ENCODE measurements at regions not wholly inside any gene's neighbourhood (a gene's known extent, or its start where the extent isn't known, plus 50 kb on each side); places are given as distances from the start of the nearest gene placed in this dataset.
"Not testable (repeated sequence)": the region's sequence is repeated elsewhere in the genome, so short reads cannot be mapped to it uniquely, and the experiment has no call there.

DNA sequence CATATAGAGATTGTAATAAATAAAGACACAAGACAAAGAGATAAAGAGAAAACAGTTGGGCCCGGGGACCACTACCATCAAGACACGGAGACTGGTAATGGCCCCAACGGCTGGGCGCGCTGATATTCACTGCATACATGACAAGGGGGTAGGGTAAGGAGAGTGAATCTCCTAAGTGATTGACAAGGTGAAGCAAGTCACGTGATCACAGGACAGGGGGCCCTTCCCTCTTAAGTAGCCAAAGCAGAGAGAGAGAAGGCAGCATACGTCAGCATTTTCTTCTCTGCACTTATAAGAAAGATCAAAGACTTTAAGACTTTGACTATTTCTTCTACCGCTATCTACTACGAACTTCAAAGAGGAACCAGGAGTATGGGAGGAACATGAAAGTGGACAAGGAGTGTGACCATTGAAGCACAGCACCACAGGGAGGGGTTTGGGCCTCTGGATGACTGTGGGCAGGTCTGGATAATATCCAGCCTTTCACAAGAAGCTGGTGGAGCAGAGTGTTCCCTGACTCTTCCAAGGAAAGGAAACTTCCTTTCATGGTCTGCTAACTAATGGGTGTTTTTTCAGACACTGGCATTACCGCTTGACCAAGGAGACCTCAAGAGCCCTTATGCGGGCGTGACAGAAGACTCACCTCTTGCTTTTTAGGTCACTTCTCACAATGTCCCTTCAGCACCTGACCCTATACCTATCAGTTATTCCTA lies 75.6 kb downstream of the MRPL39 start:
- not testable (repeated sequence) for DNase-seq

DNA sequence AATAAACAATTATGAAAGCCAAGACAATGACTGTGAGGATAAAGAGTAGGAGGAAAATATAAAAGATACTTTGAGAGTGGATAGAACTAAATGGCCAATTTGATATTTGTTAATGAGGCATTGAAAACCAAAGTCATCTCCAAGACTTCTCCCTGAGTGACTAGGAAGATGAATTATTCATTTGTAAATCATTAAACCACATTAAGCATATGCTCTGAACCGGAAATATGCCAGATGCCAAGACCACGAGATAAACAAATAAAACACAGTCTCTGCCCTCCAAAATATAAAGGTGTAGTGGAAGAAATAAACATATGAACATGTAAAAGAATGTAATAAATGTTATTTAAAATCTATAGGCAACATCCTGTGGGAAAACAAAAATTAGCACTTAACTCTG lies 78.8 kb downstream of the MRPL39 start:
- no peak for DNase-seq

DNA sequence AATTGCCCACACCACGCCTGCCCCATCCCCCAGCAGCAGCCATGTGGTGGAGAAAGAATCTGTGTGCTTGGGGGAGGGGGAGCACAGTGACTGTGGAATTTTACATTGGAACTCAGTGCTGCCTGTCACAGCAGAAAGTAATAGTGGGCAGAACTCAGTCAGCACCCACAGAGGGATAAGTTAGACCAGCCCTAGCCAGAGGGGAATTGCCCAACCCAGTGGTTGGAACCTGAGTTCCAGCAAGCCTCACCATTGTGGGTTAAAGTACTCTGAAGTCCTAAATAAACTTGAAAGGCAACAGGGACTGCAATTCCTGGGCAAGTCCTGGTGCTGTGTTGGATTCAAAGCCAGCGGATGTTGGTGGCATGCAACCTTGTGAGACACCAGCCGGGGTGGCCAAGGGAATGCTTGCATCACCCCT lies 88.8 kb downstream of the MRPL39 start:
- no peak for DNase-seq

DNA sequence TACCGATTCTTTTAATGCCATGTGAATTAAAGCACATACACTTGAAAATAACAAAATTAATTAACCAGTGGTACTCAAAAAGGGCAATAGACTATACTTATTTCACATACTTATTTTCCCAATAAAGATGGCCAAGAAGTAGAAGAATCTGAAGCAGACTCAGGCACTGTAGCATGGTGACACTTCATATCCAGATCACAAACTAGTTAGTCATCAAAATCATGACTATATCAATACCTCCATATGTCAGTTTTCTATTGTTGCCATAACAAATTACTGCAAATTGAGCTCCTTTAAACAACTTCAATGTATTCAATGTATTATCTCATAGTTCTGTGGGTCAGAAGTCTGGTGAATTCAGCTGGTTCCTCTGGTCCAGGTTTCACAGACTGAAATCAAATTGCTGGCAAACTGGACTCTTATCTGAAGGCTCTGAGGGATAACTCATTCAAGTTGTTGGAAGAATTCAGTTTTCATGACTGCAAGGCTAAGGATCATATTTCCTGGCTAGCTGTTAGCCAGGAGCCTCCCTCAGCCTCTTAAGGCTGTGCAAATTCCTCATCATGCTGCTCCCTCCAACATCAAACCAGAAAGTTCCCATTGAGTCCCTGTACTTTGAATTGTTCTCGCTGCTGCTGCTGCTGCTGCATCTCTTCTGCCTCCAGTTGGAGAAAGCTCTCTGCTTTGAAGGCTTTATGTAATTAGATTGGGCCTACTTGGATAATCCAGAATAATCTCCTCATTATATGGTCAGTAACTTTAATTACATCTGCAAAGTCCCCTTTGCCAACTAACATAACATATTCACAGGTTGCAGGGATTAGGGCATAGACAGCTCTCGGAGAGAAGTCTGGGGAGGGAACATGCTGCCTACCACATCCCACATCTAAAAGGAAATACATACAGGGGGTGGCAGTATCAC lies 91.5 kb downstream of the MRPL39 start:
- no peak for DNase-seq

DNA sequence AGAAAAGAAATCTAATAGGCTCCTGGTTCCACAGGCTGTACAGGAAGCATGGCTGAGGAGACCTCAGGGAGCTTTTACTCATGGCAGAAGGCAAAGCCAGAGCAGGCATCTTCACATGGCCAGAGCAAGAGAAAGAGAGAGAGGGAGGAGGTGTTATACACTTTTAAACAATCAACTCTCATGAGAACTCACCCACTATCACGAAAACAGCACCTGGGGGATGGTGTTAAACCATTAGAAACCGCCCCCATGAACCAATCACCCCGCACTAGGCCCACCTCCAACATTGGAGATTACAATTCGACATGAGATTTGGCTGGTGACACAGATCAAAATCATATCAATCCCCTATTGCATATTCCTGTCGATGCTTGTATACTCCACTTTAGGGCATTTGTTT lies 93.5 kb downstream of the MRPL39 start:
- no peak for DNase-seq

DNA sequence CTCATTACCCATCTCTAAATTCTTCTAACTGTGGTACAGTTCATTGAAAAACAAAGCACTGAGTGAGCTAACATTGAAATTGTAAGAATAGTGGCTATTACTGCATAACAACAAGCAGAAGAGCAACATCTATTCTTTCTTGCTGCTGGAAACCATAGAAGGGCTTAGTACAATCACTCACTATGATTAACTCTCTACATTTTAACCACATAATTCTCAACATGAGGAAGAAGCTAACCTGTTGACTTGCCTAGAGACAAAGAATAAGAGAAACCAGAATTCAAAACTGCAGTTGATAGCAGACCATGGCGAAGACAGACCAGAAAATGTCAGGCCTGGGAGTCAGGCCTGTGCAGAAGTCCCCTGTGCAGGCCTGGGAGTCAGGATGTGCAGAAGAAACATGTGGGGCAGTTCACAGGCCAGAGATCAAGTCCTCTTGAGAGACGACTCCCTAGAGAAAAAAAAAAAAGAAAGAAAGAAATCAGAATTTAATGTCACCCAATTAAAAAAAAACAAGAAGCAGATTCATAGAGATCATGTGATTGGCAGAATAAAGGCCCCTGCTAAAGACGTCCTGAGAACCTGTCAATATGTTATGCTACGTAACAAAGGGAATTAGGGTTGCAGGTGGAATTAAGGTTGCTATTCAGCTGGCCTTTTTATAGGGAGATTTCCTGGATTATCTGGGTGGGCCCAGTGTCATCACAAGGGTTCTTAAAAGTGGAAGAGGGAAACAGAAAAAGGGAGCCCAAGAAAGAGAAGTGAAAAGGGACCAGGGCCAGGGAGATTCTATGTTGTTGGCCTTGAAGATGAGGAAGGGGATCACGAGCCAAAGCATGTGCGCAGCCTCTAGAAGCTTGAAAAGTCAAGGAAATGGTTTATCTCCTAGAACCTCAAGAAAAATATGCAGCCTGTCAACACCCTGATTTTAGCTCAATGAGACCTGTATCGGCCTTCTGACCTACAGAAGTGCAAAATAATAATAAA lies 94.9 kb downstream of the MRPL39 start:
- DNase-seq: no peak

DNA sequence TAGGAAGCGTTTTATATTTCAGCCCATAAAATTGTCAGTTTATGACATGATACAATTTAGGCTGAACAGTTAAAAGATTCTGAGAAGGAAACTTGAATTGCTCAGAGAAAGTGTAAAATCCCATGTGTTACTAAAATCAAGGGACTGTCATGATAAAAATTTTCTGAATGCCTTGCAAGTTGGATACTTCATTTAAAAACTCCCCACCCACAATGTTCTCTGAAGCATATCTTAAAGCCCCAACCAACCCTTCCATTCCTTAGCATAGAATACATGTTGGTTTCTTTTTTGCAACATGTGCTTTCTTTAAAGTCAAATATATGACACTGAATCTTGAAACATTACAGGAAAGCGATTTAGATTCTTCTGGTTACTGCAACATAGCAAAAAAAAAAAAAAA lies 97.4 kb downstream of the MRPL39 start:
- no peak for DNase-seq

DNA sequence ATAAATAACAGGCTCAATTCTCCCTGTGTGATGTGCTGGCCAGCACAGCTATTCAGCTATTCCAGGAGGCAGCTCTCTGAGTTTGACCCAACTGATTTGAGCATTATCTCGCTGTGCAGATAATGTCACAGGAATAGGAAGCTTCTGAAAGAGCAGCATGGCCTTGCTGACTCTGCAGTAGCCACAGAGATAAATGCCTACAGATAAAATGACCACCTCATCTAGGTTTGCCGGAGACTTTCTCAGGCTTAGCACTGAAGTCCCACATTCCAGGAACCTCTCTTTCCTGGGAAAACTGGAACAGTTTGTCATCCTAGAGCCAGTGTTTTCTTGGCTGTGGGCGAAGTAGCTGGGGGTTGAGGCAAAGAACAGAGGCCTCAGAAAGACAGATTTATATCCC lies 98.9 kb downstream of the MRPL39 start:
- no peak for DNase-seq

DNA sequence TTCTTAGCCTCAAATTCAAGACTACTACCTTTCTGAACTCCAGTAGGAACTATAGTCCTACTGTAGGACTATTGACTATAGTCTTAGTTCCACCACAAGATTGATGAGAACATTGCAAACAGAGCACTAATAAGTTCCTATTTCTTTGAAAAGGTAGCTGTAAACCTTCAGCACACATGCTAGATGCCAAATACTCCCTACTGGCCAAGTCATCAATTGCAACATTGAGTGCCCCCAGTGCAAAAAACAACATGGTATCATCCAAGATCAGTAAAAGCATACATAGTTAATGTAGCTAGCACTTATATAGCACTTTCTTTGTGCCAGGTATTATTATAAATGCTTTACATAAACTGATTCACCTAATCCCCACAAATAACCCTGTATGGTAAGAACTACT lies 99.8 kb downstream of the MRPL39 start:
- no peak for DNase-seq

DNA sequence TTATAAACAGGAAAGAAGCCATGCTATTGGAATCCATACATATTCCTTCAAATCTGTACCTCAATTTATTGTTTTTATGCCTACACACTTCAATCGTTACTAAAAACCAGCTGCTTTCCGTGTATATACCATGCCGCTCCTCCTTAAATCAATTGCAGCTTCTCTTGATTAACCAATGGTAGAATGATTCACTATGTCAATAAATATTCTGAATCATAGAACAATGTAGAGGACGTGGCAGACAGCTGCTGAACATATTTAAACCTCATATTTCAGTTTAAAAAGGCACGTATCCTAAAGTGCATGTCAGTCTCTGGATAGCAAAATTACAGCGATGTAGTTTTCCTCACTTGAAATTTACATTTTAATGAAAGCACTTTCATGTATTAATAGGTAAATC lies 100.4 kb downstream of the MRPL39 start:
- no peak for DNase-seq

DNA sequence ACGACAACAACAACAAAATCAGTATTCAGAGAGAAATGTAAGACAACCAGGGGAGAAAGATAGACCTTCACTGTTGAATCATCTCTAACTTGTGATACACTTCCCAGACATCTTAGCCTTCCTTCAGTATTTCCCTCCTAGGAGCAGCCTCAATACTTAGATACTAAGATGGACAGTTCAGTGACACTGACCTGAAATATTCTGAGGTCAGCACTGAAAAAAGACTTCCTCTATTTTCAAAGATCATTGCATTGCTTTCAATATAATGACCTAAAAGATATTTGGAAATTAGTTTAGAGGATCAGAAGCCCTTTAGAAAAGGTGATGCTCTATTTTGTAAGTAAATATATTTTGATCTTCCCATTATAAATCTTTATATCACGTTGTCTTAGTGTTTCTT lies 101.0 kb downstream of the MRPL39 start:
- no peak for DNase-seq

DNA sequence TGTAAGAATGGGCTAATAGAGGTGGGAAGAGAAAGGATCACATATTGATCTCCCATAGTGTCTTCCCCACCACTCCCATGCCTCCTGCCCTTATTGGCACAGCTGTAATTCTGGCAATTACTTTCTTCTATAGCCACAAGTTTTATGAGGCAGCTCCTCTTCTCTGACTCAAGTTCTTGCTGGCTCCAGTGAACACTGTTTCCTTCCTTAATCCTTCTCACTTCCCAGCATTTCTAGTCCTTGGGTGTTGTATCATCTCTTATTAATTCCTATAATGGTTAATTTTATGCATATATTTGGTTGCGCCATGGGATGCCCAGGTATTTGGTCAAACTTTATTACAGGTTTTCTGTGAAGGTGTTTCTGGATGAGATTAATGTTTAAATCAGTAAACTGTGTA lies 103.3 kb downstream of the MRPL39 start:
- no peak for DNase-seq

DNA sequence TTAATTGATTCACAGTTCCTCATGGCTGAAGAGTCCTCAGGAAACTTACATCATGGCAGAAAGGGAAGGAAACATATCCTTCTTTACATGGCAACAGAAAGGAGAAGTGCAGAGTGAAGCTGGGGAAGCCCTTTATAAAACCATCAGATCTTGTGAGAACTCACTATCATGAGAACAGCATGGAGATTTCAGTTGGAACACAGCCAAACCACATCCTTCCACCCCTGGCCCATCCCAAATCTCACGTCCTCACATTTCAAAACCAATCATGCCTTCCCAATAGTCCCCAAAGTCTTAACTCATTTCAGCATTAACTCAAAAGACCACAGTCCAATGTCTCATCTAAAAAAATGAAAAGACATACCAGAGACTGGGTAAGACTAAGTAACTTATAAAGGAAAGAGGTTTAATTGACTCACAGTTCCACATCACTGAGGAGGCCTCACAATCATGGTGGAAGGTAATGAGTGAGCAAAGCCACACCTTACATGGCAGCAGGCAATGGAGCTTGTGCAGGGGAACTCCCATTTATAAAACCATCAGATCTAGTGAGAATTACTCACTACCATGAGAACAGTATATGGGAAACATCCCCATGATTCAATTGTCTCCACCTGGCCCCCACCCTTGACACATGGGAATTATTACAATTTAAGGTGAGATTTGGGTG lies 105.2 kb downstream of the MRPL39 start:
- peak; percentile 90 for DNase-seq

DNA sequence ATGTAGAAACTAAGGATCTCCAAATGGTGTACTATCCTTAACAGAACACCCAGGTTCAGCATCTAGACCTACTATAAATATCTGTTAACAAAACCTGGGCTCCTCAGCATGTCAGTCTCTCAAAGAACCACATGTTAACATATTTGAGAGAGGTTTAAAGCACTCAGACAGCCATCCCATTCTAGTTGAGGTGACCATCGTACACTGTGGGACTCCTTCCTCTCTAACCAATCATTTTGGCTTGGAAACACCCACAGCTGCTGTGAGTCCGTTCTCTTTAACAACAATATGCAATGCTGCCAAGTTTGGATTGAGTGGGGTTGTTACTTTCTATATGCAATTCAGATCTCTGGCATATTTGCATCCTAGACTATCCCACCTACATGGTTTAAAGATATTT lies 105.8 kb downstream of the MRPL39 start:
- no peak for DNase-seq

DNA sequence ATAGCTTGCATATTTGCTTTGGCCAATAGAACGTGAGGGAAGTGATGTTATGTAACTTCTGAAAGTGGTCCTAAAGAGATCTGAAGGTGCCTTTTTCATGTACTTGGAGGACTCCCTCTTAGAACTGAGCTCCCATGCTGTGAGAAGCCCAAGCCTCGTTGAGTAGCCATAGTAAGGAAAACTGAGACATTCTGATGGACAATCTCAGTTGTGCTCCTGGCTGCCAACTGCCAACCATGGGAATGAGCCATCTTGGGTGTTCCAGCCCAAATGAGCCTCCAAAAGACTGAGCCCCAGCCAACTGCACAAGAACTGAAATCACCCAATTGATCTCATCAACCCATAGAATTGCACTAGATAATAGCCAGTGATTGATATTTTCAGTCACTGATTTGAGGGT lies 106.7 kb downstream of the MRPL39 start:
- no peak for DNase-seq

DNA sequence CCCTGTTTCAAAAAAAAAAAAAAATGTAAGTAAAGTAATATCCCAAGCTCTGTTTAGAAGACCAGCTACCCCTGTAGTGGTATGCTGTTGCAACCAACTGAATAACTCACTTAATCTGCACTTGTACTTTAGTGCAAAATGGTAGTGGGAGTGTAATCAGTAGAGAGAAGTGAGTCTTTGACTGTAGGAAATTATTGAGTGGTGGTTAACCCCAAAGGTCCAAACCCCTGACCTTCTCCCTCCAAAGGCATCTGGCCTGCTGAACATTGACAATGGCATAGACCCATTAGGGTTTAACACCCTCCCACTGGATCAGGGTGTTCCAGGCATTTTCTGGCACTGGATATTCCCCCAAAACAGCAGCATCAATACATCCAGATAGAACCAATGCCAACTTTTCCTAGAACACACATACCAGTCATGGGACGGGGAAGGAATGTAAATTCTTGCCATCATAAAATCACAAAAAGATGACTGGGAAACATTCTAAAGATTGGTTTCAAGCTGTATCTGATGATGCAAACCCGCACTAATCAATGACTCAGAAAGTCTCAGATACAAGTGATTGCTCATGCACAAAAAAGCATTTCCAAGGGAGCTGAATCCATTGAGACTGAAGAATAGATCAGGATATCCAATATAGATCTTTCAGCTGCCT lies 110.3 kb downstream of the MRPL39 start:
- no peak for DNase-seq

DNA sequence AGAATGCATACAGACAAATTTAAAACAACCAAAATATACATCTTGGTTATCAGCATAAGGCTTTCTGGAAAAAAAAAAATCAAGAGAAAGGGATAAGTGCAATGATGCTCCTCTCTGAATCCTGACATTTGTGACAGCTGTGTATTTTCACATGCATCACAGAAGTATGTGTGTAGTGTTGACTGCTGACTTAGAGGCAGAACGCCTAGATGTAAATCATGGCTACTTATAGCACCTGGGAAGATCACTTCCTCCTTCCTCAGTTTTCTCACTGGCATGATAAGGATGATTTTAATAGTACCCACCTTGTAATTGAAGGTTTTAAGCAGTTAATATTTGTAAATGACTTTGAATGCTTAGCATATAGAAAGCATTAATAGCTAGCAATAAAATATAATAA lies 112.5 kb downstream of the MRPL39 start:
- no peak for DNase-seq

DNA sequence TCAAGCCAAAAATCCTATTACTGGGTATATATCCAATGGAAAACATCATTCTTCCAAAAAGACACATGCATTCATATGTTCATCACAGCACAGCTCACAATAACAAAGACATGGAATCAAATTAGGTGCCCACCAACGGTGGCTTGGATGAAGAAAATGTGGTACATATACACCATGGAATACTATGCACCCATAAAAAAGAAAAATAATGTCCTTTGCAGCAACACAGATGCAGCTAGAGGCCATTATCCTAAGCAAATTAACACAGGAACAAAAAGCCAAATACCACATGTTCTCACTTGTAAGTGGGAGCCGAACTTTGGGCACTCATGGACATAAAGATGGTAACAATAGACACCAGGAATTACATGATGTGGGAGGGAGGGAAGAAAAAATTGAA lies 113.6 kb downstream of the MRPL39 start:
- no peak for DNase-seq

DNA sequence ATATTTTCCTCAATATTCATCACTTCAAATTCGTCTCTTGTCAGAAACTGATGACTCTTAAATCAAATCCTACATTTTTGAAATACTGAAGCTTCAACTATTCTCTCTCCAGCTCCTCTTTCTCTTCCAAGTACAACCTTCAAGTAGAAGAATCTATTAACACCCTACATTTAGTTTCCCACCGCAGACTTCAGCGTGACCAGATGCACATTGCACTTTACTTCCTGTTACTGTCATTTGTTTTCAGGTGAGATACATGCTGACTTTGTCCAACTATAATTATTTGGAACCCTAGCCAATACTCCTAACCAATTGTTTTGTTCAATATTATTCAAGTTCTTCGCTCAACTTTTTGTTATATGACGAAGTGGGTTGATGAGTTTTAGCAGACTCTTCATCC lies 116.0 kb downstream of the MRPL39 start:
- no peak for DNase-seq

DNA sequence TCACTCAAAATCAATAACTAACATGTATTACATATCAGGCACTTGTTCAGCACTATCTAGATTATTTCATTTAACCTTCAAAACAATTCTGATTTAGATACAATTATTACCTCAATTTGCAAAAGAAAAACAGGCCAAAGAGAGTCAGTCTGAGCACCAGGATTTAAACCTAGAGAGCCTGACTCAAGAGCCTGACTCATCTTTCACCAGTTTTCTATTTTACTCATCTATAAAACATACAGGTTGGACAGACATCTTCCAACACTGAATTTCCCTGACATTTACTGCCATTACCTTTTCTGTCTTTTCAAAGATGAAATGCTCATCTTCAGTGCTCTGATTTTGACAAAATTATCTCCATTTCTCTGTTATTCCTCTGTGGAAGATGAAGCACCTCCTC lies 116.5 kb downstream of the MRPL39 start:
- DNase-seq: no peak

DNA sequence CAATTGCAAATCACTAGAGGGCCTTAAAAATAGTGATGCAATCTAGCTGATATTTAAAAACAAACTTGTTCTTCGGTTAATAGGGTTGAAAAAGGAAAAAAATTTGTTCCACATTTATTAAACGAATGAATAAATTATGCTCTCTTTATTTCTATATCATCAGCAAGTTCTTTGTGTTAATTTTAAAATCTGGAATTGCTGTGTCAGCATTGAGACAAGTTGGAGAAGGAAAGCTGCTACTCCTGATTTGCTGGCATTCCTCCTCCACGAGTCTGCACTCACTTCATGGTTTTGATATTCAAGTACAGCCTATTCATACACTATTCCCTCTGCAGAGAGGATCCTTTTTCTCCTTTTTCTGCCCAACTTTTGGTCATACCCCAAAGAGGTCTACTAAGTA lies 117.6 kb downstream of the MRPL39 start:
- no peak for DNase-seq

DNA sequence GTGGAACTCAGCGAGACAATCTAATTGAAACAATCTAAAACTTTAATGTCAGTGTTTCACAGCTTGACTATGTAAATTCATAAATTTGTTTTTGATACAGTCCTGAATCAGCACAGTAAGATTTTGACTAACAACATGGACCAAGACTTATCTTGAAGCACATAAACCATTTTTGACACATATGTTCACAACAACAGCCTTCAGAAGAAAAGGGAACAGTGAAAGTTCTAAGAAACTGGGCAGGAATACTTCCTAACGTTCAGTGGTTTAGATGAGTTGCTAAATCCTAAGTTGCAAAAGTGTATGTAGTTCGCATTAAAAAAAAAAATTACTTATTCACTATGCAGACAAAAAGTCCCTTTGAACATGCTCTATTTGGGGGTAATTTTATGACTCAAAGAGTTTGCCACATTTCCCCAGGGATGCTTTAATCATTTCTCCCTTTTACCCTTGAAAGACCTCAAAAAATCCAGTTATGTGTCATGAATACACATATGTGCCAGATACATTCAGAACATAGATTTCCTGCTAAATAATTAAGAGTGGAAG lies 120.2 kb downstream of the MRPL39 start:
- peak; percentile 98 for DNase-seq

All from GF-D8 (cell line).